Hepatocyte (in vitro differentiated cells): ENCODE measurements at regions not wholly inside any gene's neighbourhood (a gene's known extent, or its start where the extent isn't known, plus 50 kb on each side); places are given as distances from the start of the nearest gene placed in this dataset.

Source experiments
- DNase-seq: peaks from one replicate; pipeline ENCODE4 v3.0.0-alpha.2; 2016; ENCODE audit warnings: low spot score
- H2AFZ ChIP-seq: fragments of 200-600 bp; sonication (generic); 2 replicates; pipeline ENCODE4 v1.6.0; 2016; ENCODE audit warnings: antibody characterized with exemption, mild to moderate bottlenecking
- H3K27ac ChIP-seq: fragments of 200-600 bp; sonication (generic); 2 replicates; pipeline ENCODE4 v1.5.1; 2016; ENCODE audit warnings: mild to moderate bottlenecking
- H3K27me3 ChIP-seq: fragments of 200-600 bp; sonication (generic); 2 replicates; pipeline ENCODE4 v1.6.1; 2016
- H3K36me3 ChIP-seq: fragments of 200-600 bp; sonication (generic); replicated peaks from 2 replicates; pipeline ENCODE4 v1.5.1; 2016; ENCODE audit warnings: low read depth; ENCODE audit not compliant: insufficient read depth
- H3K4me1 ChIP-seq: fragments of 200-600 bp; sonication (generic); 2 replicates; pipeline ENCODE4 v1.5.1; 2016; ENCODE audit warnings: mild to moderate bottlenecking, moderate library complexity; ENCODE audit not compliant: insufficient read depth
- H3K4me2 ChIP-seq: fragments of 200-600 bp; sonication (generic); 2 replicates; pipeline ENCODE4 v1.6.0; 2016
- H3K4me3 ChIP-seq: fragments of 200-600 bp; sonication (generic); 2 replicates; pipeline ENCODE4 v1.5.1; 2016; ENCODE audit warnings: mild to moderate bottlenecking
- H3K79me2 ChIP-seq: fragments of 200-600 bp; sonication (generic); 2 replicates; pipeline ENCODE4 v1.6.0; 2017; ENCODE audit warnings: mild to moderate bottlenecking
- H3K9me2 ChIP-seq: fragments of 200-600 bp; sonication (generic); replicated peaks from 2 replicates; pipeline ENCODE4 v1.6.0; 2017; ENCODE audit warnings: mild to moderate bottlenecking; ENCODE audit not compliant: insufficient read depth
- H3K9me3 ChIP-seq: fragments of 200-600 bp; sonication (generic); 2 replicates; pipeline ENCODE4 v1.5.1; 2016; ENCODE audit warnings: low read depth, mild to moderate bottlenecking
- H4K20me1 ChIP-seq: fragments of 200-600 bp; sonication (generic); 2 replicates; pipeline ENCODE4 v1.6.0; 2016; ENCODE audit warnings: mild to moderate bottlenecking; ENCODE audit not compliant: insufficient read depth, poor library complexity, severe bottlenecking
- CTCF ChIP-seq: fragments of 200-600 bp; sonication (generic); IDR thresholded peaks from 2 replicates; pipeline ENCODE4 v1.5.1; 2016; ENCODE audit warnings: antibody characterized with exemption, mild to moderate bottlenecking; ENCODE audit not compliant: poor library complexity
- EZH2 ChIP-seq: fragments of 200-600 bp; sonication (generic); IDR thresholded peaks from 2 replicates; pipeline ENCODE4 v1.6.1; 2016; ENCODE audit warnings: antibody characterized with exemption, mild to moderate bottlenecking, borderline replicate concordance
- EZH2phosphoT487 ChIP-seq: fragments of 200-600 bp; sonication (generic); IDR thresholded peaks from one replicate; pipeline ENCODE4 v1.6.1; 2018; ENCODE audit warnings: antibody characterized with exemption, mild to moderate bottlenecking, low read depth, moderate library complexity; ENCODE audit not compliant: unreplicated experiment, severe bottlenecking
- WGBS: methylation state at CpG from one replicate; pipeline ENCODE4 v1.1.6; 2016; ENCODE audit warnings: low lambda C conversion rate; ENCODE audit errors: missing lambda C conversion rate; 5-methylcytosine and 5-hydroxymethylcytosine counted together

GRCh38 chr22:20646415-20646814, 127.5 kb upstream of the SERPIND1 start:
- WGBS: 91% methylated on average over 4 of the region's 4 CpGs
- H3K27me3 ChIP-seq: no peaks in the 10 kb centered on the region
- H3K9me3 ChIP-seq: no peaks in the 10 kb centered on the region

GRCh38 chr22:20646906-20647305, 127.0 kb upstream of the SERPIND1 start:
- TF ChIP-seq CTCF (no peak), EZH2phosphoT487 (no peak), EZH2 (no peak)
- no peak for DNase-seq
- H3K27me3 ChIP-seq: no peaks in the 10 kb centered on the region
- whole genome bisulfite sequencing: 85% methylated on average over 3 of the region's 3 CpGs
- no peaks in the 10 kb centered on the region for H3K9me3 ChIP-seq
- H2AFZ ChIP-seq: no peak overlapping the region
- H3K79me2 ChIP-seq: no peaks in the 10 kb centered on the region
- no peaks in the 10 kb centered on the region for H3K36me3 ChIP-seq
- H4K20me1 ChIP-seq: no peaks in the 10 kb centered on the region
- H3K4me2 ChIP-seq: no peak overlapping the region
- H3K27ac ChIP-seq: no peak overlapping the region
- no peak overlapping the region for H3K4me3 ChIP-seq
- H3K4me1 ChIP-seq: no peaks in the 10 kb centered on the region
- H3K9me2 ChIP-seq: no peaks in the 10 kb centered on the region

More at GRCh38 chr22:20646415-20646814, 127.5 kb upstream of the SERPIND1 start:
- H3K9me2 ChIP-seq: no peaks in the 10 kb centered on the region
- no peak overlapping the region for H2AFZ ChIP-seq
- H4K20me1 ChIP-seq: no peaks in the 10 kb centered on the region
- H3K79me2 ChIP-seq: no peaks in the 10 kb centered on the region
- TF ChIP-seq EZH2phosphoT487: no peak
- TF ChIP-seq CTCF: no peak
- no peak for TF ChIP-seq EZH2
- no peaks in the 10 kb centered on the region for H3K4me1 ChIP-seq
- H3K27ac ChIP-seq: no peak overlapping the region
- no peak for DNase-seq
- H3K36me3 ChIP-seq: no peaks in the 10 kb centered on the region
- H3K4me2 ChIP-seq: no peak overlapping the region
- no peak overlapping the region for H3K4me3 ChIP-seq

- no peak overlapping the region for H3K4me2 ChIP-seq
- no peak overlapping the region for H3K27ac ChIP-seq
- H3K4me3 ChIP-seq: no peak overlapping the region
- H3K36me3 ChIP-seq: no peaks in the 10 kb centered on the region
- H3K4me1 ChIP-seq: no peaks in the 10 kb centered on the region
- no peak overlapping the region for H2AFZ ChIP-seq
- DNase-seq: no peak
- no peaks in the 10 kb centered on the region for H4K20me1 ChIP-seq
- no peaks in the 10 kb centered on the region for H3K9me2 ChIP-seq
- 93% methylated on average over 4 of the region's 4 CpGs for WGBS
- H3K79me2 ChIP-seq: no peaks in the 10 kb centered on the region
- TF ChIP-seq CTCF (no peak), EZH2 (no peak), EZH2phosphoT487 (no peak)
- no peaks in the 10 kb centered on the region for H3K9me3 ChIP-seq
- no peaks in the 10 kb centered on the region for H3K27me3 ChIP-seq
These were observed 126.2 kb upstream of the SERPIND1 start for GRCh38 chr22:20647586-20648305.
